Kidney capillary endothelial cell (primary cell): ENCODE measurements at regions not wholly inside any gene's neighbourhood (a gene's known extent, or its start where the extent isn't known, plus 50 kb on each side); places are given as distances from the start of the nearest gene placed in this dataset.
"Not testable (repeated sequence)": the region's sequence is repeated elsewhere in the genome, so short reads cannot be mapped to it uniquely, and the experiment has no call there.

Source experiments
- DNase-seq: peaks from one replicate; pipeline ENCODE4 v3.0.0-alpha.2; 2018; ENCODE audit warnings: low spot score

GRCh38 chr17:33695431-33695830 lies 402.3 kb upstream of the ASIC2 start:
- no peak for DNase-seq

GRCh38 chr17:33696102-33696501 lies 403.0 kb upstream of the ASIC2 start:
- DNase-seq = no peak

GRCh38 chr17:33697557-33697956 lies 404.5 kb upstream of the ASIC2 start:
- DNase-seq = no peak

- DNase-seq = no peak
These were observed 408.8 kb upstream of the ASIC2 start for GRCh38 chr17:33701910-33702309.

GRCh38 chr17:33704856-33705255 lies 411.8 kb upstream of the ASIC2 start:
- DNase-seq = no peak

- DNase-seq = no peak
These were observed 416.8 kb upstream of the ASIC2 start for GRCh38 chr17:33709881-33710280.

GRCh38 chr17:33712120-33712519 lies 419.0 kb upstream of the ASIC2 start:
- DNase-seq = no peak

GRCh38 chr17:33716957-33717356 lies 423.9 kb upstream of the ASIC2 start:
- DNase-seq = no peak

- not testable (repeated sequence) for DNase-seq
These were observed 430.6 kb upstream of the ASIC2 start for GRCh38 chr17:33723736-33724135.

GRCh38 chr17:33725675-33726271 lies 432.7 kb upstream of the ASIC2 start:
- DNase-seq = peak; percentile 31

GRCh38 chr17:33730131-33730530 lies 437.0 kb upstream of the ASIC2 start:
- no peak for DNase-seq

GRCh38 chr17:33732116-33732515 lies 439.0 kb upstream of the ASIC2 start:
- no peak for DNase-seq

GRCh38 chr17:33739714-33740113 lies 446.6 kb upstream of the ASIC2 start:
- no peak for DNase-seq

- DNase-seq = no peak
These were observed 452.1 kb upstream of the ASIC2 start for GRCh38 chr17:33745047-33745760.

GRCh38 chr17:33749171-33749570 lies 456.1 kb upstream of the ASIC2 start:
- DNase-seq = no peak

GRCh38 chr17:33750943-33751701 lies 458.0 kb upstream of the ASIC2 start:
- peak; percentile 60 for DNase-seq

- no peak for DNase-seq
These were observed 458.6 kb upstream of the ASIC2 start for GRCh38 chr17:33751702-33752065.

- no peak for DNase-seq
These were observed 460.4 kb upstream of the ASIC2 start for GRCh38 chr17:33753452-33753851.

- DNase-seq = no peak
These were observed 462.9 kb upstream of the ASIC2 start for GRCh38 chr17:33756021-33756420.

GRCh38 chr17:33765871-33766270 lies 472.8 kb upstream of the ASIC2 start:
- DNase-seq = no peak

- no peak for DNase-seq
These were observed 473.6 kb upstream of the ASIC2 start for GRCh38 chr17:33766721-33767120.

GRCh38 chr17:33769066-33769465 lies 476.0 kb upstream of the ASIC2 start:
- no peak for DNase-seq

- DNase-seq = no peak
These were observed 478.8 kb upstream of the CCL2 start for GRCh38 chr17:33776304-33776703.
